A549 (cell line): ENCODE measurements at regions not wholly inside any gene's neighbourhood (a gene's known extent, or its start where the extent isn't known, plus 50 kb on each side); places are given as distances from the start of the nearest gene placed in this dataset.

Experiments used
- ATAC-seq, 2 experiments: fragments of 200-7000 bp in 1 of 2; fragments of >200 bp in 1 of 2; cut with Nextera tagmentation in 1 of 2; cut with Tn5 transposase in 1 of 2; 3 replicates each; pipeline versions ENCODE4 v1.8.0 to v1.9.1; 2018 to 2020; ENCODE audit warnings: mild to moderate bottlenecking in 1 of 2, moderate library complexity in 1 of 2
- CTCF ChIA-PET: fragments of 300-600 bp; sonication (Branson Sonifier 250); formaldehyde crosslinking; extraction: SDS; loops from one replicate; lab custom pipeline; 2021; ENCODE audit warnings: antibody characterized with exemption, inconsistent platforms; lab: Yijun Ruan, JAX
- POLR2A ChIA-PET: fragments of 350-600 bp; formaldehyde crosslinking; extraction: SDS; loops from one replicate; lab custom pipeline; 2021; ENCODE audit warnings: antibody characterized with exemption, inconsistent platforms; lab: Yijun Ruan, JAX
- DNase-seq, 2 experiments: peaks; one replicate each; pipeline versions ENCODE4 v3.0.0 to v3.0.0-alpha.2; 2011 to 2016; ENCODE audit warnings: low read depth in 1 of 2, low spot score in 1 of 2
- FAIRE-seq: peaks from 2 replicates; lab custom pipeline; 2011; peaks lifted over from hg19 to GRCh38; lab: Jason Lieb, UNC
- H3K27ac ChIP-seq, 2 experiments: fragments of >200 bp; sonication (Bioruptor Twin); formaldehyde crosslinking; 3 replicates each; pipeline ENCODE4 v1.5.1; 2016 to 2017
- H3K4me1 ChIP-seq: fragments of >200 bp; sonication (Bioruptor Twin); formaldehyde crosslinking; 3 replicates; pipeline ENCODE4 v1.6.1; 2016
- H3K4me2 ChIP-seq: fragments of >200 bp; sonication (Bioruptor Twin); formaldehyde crosslinking; 3 replicates; pipeline ENCODE4 v1.6.1; 2016
- H3K4me3 ChIP-seq: fragments of >200 bp; sonication (Bioruptor Twin); formaldehyde crosslinking; 3 replicates; pipeline ENCODE4 v1.5.1; 2016
- H3K9me3 ChIP-seq: fragments of >200 bp; sonication (Bioruptor Twin); formaldehyde crosslinking; 3 replicates; pipeline ENCODE4 v1.6.1; 2016
- CHD4 ChIP-seq: fragments of 200-600 bp; sonication (generic); IDR thresholded peaks from 2 replicates; pipeline ENCODE4 v1.6.1; 2016; ENCODE audit warnings: antibody characterized with exemption, mild to moderate bottlenecking, borderline replicate concordance
- EHF ChIP-seq: fragments of 250-450 bp; sonication (Bioruptor Pico); IDR thresholded peaks from 2 replicates; pipeline ENCODE4 v1.5.0; 2020; ENCODE audit warnings: mild to moderate bottlenecking
- ESRRA ChIP-seq: fragments of 150-350 bp; IDR thresholded peaks from 2 replicates; pipeline ENCODE4 v1.6.1; 2014; ENCODE audit warnings: mild to moderate bottlenecking, low read length, borderline replicate concordance
- FOSB ChIP-seq: fragments of 250-450 bp; sonication (Bioruptor Pico); IDR thresholded peaks from 2 replicates; pipeline ENCODE4 v1.5.0; 2020; ENCODE audit warnings: mild to moderate bottlenecking, moderate library complexity
- FOSL2 ChIP-seq, 2 experiments: fragments of 450-650 bp in 1 of 2; fragments of >200 bp in 1 of 2; sonication (Bioruptor Twin) in 1 of 2; formaldehyde crosslinking; IDR thresholded peaks; 2 replicates each; pipeline versions ENCODE4 v1.5.0 to v1.6.1; 2016 to 2020; ENCODE audit warnings: mild to moderate bottlenecking in 1 of 2, moderate library complexity in 1 of 2
- HEYL ChIP-seq: fragments of 250-450 bp; sonication (Bioruptor Pico); IDR thresholded peaks from 2 replicates; pipeline ENCODE4 v1.8.0; 2021; ENCODE audit warnings: mild to moderate bottlenecking, moderate library complexity
- HMGXB4 ChIP-seq: fragments of 250-450 bp; sonication (Bioruptor Pico); IDR thresholded peaks from 2 replicates; pipeline ENCODE4 v1.5.0; 2021; ENCODE audit warnings: mild to moderate bottlenecking, moderate library complexity, borderline replicate concordance
- HOXA7 ChIP-seq: fragments of 250-450 bp; sonication (Bioruptor Pico); IDR thresholded peaks from 2 replicates; pipeline ENCODE4 v1.5.0; 2020; ENCODE audit warnings: mild to moderate bottlenecking, moderate library complexity
- MYC ChIP-seq: IDR thresholded peaks from 2 replicates; pipeline ENCODE4 v1.6.1; 2012; ENCODE audit warnings: mild to moderate bottlenecking, inconsistent platforms, low read length, improper control_type of control experiment, borderline replicate concordance
- RAD21 ChIP-seq, 2 experiments: fragments of >200 bp in 1 of 2; sonication (Bioruptor Twin) in 1 of 2; formaldehyde crosslinking in 1 of 2; IDR thresholded peaks in 1 of 2; conservative IDR thresholded peaks in 1 of 2; 2 replicates in 1 of 2; 3 replicates in 1 of 2; pipeline ENCODE4 v1.6.1; 2012 to 2018; ENCODE audit warnings: inconsistent platforms in 1 of 2
- RARB ChIP-seq: fragments of 250-450 bp; sonication (Bioruptor Pico); IDR thresholded peaks from 2 replicates; pipeline ENCODE4 v1.8.0; 2021; ENCODE audit warnings: mild to moderate bottlenecking, moderate library complexity
- REST ChIP-seq: fragments of 200-600 bp; sonication (generic); IDR thresholded peaks from 2 replicates; pipeline ENCODE4 v1.6.1; 2016; ENCODE audit warnings: antibody characterized with exemption, mild to moderate bottlenecking, moderate library complexity
- SMC3 ChIP-seq: fragments of >200 bp; sonication (Bioruptor Twin); formaldehyde crosslinking; IDR thresholded peaks from 3 replicates; pipeline ENCODE4 v1.6.1; 2018; ENCODE audit warnings: inconsistent platforms
- TFCP2L1 ChIP-seq: fragments of 250-450 bp; sonication (Bioruptor Pico); IDR thresholded peaks from 2 replicates; pipeline ENCODE4 v1.5.0; 2021; ENCODE audit warnings: mild to moderate bottlenecking
- TP53 ChIP-seq: fragments of 250-450 bp; sonication (Bioruptor Pico); IDR thresholded peaks from 2 replicates; pipeline ENCODE4 v1.5.0; 2021; ENCODE audit warnings: mild to moderate bottlenecking, moderate library complexity
- USF2 ChIP-seq: fragments of 450-650 bp; IDR thresholded peaks from 2 replicates; pipeline ENCODE4 v1.6.1; 2014; ENCODE audit warnings: antibody characterized with exemption
- ZFP36 ChIP-seq: fragments of 450-650 bp; IDR thresholded peaks from 2 replicates; pipeline ENCODE4 v1.6.1; 2014; ENCODE audit warnings: borderline replicate concordance; ENCODE audit not compliant: partially characterized antibody
- WGBS: methylation state at CpG from one replicate; pipeline ENCODE4 v1.1.6; 2017; ENCODE audit errors: missing lambda C conversion rate; 5-methylcytosine and 5-hydroxymethylcytosine counted together
- TF ChIP-seq, protein P1 (sequence below): IDR thresholded peaks from 2 replicates; pipeline ENCODE4 v1.6.1; 2012; ENCODE audit warnings: low read depth, borderline replicate concordance
- TF ChIP-seq, protein P2 (sequence below): IDR thresholded peaks from 2 replicates; pipeline ENCODE4 v1.6.1; 2012
- TF ChIP-seq, protein P3 (sequence below): fragments of 150-350 bp; IDR thresholded peaks from 2 replicates; pipeline ENCODE4 v1.6.1; 2014; ENCODE audit warnings: low read depth, mild to moderate bottlenecking, low read length
- TF ChIP-seq, protein P4 (sequence below): IDR thresholded peaks from 2 replicates; pipeline ENCODE4 v1.6.1; 2012

DNA sequence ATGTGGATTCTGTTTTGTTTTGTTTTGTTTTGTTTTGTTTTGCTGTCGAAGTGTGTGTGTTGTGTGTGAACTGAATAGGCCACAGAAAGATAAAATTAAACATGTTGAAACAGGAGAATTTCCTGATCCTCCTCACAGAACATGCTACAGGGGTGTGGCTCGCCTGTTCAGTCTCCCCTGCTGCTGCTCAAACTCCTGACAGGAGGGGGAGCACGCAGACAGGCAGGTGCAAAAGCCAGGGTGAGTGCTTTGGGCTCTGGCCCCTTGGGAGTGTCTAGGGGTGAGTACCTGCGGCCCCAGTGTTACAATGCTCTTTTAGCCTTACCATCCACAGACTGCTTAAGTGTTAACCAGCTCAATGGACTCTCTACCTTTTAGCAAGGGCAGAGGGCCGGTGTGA lies 473.5 kb downstream of the MAT2B start (continued):
- no peak for TF ChIP-seq REST

- ATAC-seq (no peak), FAIRE-seq (no peak)
- ChIA-PET POLR2A (no interaction called here), CTCF (no interaction called here)
- 7% methylated on average over 4 of the region's 4 CpGs for WGBS
- H3K9me3 ChIP-seq = no peaks in the 10 kb centered on the region
- TF ChIP-seq ESRRA (no peak), HMGXB4 (CRISPR knock-in tag) (no peak), SMC3 (no peak), TFCP2L1 (CRISPR knock-in tag) (no peak), TP53 (no peak), RARB (no peak), ZFP36 (no peak), USF2 (no peak)
- TF ChIP-seq, protein P1, sequence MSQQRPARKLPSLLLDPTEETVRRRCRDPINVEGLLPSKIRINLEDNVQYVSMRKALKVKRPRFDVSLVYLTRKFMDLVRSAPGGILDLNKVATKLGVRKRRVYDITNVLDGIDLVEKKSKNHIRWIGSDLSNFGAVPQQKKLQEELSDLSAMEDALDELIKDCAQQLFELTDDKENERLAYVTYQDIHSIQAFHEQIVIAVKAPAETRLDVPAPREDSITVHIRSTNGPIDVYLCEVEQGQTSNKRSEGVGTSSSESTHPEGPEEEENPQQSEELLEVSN = no peak
- TF ChIP-seq, protein P2, sequence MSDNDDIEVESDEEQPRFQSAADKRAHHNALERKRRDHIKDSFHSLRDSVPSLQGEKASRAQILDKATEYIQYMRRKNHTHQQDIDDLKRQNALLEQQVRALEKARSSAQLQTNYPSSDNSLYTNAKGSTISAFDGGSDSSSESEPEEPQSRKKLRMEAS = no peak
- TF ChIP-seq, protein P3, sequence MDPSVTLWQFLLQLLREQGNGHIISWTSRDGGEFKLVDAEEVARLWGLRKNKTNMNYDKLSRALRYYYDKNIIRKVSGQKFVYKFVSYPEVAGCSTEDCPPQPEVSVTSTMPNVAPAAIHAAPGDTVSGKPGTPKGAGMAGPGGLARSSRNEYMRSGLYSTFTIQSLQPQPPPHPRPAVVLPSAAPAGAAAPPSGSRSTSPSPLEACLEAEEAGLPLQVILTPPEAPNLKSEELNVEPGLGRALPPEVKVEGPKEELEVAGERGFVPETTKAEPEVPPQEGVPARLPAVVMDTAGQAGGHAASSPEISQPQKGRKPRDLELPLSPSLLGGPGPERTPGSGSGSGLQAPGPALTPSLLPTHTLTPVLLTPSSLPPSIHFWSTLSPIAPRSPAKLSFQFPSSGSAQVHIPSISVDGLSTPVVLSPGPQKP = no peak
- TF ChIP-seq, protein P4, sequence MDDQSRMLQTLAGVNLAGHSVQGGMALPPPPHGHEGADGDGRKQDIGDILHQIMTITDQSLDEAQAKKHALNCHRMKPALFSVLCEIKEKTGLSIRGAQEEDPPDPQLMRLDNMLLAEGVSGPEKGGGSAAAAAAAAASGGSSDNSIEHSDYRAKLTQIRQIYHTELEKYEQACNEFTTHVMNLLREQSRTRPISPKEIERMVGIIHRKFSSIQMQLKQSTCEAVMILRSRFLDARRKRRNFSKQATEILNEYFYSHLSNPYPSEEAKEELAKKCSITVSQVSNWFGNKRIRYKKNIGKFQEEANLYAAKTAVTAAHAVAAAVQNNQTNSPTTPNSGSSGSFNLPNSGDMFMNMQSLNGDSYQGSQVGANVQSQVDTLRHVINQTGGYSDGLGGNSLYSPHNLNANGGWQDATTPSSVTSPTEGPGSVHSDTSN = no peak
- TF ChIP-seq, all 56 proteins: peak for 0
- Histone ChIP-seq H3K27ac (no peak overlapping the region), H3K4me1 (no peaks in the 10 kb centered on the region), H3K4me3 (no peak overlapping the region), H3K4me2 (no peak overlapping the region)
- no peak for DNase-seq
Observed at GRCh38 chr5:163988566-163988965, 483.1 kb downstream of the MAT2B start.

DNA sequence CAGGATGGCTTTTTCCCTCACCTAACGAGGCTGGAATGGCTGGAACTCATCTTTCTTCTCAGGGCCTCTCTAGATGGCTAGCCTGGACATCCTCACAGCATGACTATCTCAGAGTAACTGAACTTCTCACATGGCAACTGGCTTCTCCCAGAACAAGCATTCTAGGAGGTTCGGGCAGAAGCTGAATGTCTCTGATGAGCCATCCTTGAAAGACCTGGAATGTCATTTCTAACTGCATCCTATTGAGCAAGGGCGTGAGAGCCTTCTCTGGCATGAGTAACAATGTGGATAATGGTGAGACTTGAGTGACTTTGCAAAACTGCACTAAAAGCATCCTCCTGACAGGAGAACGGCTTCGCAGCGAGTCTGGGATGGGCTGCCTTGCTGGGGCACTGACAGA lies 487.7 kb downstream of the MAT2B start:
- POLR2A ChIA-PET = no interaction called here
- 2% methylated on average over 6 of the region's 6 CpGs for WGBS
- TF ChIP-seq HEYL (CRISPR knock-in tag) (no peak), FOSB (CRISPR knock-in tag) (no peak), RAD21 (conservative IDR thresholded peaks at IDR 0.05 in 1 of 2, IDR thresholded peaks at IDR 0.05 in 1 of 2) (no peak), CHD4 (no peak), HOXA7 (CRISPR knock-in tag) (no peak), ESRRA (no peak), EHF (CRISPR knock-in tag) (no peak), MYC (no peak), FOSL2 (IDR thresholded peaks at IDR 0.05) (no peak), FOSL2 (CRISPR knock-in tag; IDR thresholded peaks at IDR 0.05) (no peak), HMGXB4 (CRISPR knock-in tag) (no peak)
- TF ChIP-seq, protein P3 = no peak

More for the DNA sequence above, 487.7 kb downstream of the MAT2B start:
- CTCF ChIA-PET = no interaction called here
- FAIRE-seq (no peak), ATAC-seq (no peak), DNase-seq (peak in 1 of 2 experiments; percentile 1)
- Histone ChIP-seq H3K4me1 (no peaks in the 10 kb centered on the region), H3K4me3 (no peak overlapping the region), H3K9me3 (no peaks in the 10 kb centered on the region), H3K4me2 (no peak overlapping the region), H3K27ac (no peak overlapping the region)
